ENCODE measurements at regions not wholly inside any gene's neighbourhood (a gene's known extent, or its start where the extent isn't known, plus 50 kb on each side); places are given as distances from the start of the nearest gene placed in this dataset.

GRCh38 chr12:65728848-65729793 is 95.2 kb upstream of the HMGA2 start:
- TF ChIP-seq, protein P1, sequence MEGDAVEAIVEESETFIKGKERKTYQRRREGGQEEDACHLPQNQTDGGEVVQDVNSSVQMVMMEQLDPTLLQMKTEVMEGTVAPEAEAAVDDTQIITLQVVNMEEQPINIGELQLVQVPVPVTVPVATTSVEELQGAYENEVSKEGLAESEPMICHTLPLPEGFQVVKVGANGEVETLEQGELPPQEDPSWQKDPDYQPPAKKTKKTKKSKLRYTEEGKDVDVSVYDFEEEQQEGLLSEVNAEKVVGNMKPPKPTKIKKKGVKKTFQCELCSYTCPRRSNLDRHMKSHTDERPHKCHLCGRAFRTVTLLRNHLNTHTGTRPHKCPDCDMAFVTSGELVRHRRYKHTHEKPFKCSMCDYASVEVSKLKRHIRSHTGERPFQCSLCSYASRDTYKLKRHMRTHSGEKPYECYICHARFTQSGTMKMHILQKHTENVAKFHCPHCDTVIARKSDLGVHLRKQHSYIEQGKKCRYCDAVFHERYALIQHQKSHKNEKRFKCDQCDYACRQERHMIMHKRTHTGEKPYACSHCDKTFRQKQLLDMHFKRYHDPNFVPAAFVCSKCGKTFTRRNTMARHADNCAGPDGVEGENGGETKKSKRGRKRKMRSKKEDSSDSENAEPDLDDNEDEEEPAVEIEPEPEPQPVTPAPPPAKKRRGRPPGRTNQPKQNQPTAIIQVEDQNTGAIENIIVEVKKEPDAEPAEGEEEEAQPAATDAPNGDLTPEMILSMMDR (IDR thresholded peaks at IDR 0.05), result no peak
- TF ChIP-seq POLR2A (IDR thresholded peaks at IDR 0.05), result no peak

Measured in uterus (tissue), 2 donors.